WI38 (cell line): ENCODE measurements at regions not wholly inside any gene's neighbourhood (a gene's known extent, or its start where the extent isn't known, plus 50 kb on each side); places are given as distances from the start of the nearest gene placed in this dataset.

Experiments
- H3K4me3 ChIP-seq: 2 replicates; pipeline ENCODE4 v1.5.1; 2011; ENCODE audit warnings: low read depth, mild to moderate bottlenecking, control low read depth, low read length
- TF ChIP-seq, protein P1 (sequence below): IDR thresholded peaks from 2 replicates; pipeline ENCODE4 v1.5.1; 2012; ENCODE audit warnings: low read depth, mild to moderate bottlenecking, control low read depth, low read length

DNA sequence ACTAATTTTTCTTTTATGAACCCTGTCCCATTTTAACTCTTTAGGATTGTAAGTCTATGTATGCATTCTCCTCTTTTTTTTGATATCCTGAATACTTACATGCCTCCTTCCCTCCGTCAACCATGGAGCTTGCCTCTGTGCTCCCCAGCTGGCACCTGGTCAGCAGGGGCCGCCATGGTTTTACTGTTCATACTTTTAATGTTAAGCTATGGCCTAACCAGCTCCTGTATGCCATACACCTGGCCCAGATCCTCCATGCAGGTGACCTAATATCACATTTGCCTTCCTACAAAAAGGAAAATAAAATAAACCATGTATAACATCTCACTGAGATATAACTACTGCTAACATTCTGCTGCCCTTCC is 283.1 kb upstream of the TRIB2 start:
- H3K4me3 ChIP-seq = no peak overlapping the region
- TF ChIP-seq, protein P1, sequence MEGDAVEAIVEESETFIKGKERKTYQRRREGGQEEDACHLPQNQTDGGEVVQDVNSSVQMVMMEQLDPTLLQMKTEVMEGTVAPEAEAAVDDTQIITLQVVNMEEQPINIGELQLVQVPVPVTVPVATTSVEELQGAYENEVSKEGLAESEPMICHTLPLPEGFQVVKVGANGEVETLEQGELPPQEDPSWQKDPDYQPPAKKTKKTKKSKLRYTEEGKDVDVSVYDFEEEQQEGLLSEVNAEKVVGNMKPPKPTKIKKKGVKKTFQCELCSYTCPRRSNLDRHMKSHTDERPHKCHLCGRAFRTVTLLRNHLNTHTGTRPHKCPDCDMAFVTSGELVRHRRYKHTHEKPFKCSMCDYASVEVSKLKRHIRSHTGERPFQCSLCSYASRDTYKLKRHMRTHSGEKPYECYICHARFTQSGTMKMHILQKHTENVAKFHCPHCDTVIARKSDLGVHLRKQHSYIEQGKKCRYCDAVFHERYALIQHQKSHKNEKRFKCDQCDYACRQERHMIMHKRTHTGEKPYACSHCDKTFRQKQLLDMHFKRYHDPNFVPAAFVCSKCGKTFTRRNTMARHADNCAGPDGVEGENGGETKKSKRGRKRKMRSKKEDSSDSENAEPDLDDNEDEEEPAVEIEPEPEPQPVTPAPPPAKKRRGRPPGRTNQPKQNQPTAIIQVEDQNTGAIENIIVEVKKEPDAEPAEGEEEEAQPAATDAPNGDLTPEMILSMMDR = no peak

DNA sequence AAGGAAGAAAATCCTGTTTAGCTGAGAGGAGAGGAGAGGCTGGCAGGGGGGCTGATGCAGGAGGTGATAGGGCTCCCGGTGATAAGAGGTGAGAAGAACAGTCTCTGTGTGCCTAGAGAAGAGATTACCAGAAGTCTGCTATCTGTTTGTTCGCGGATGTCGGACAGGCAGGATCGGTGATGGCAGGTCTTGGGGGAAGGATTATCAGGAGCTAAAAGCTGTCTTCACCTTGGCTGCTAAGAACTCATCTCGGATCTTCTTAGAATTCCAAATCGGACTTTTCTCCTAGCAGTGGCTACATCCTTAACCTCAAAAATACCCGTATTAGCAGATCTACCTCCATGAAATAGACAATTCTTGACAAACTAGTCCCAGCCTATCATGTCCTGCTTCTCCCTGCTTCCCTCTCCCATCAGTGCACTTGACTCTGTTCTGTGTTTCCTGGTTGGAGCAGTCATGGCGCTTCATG is 282.1 kb upstream of the TRIB2 start:
- TF ChIP-seq, protein P1 = no peak
- no peak overlapping the region for H3K4me3 ChIP-seq

DNA sequence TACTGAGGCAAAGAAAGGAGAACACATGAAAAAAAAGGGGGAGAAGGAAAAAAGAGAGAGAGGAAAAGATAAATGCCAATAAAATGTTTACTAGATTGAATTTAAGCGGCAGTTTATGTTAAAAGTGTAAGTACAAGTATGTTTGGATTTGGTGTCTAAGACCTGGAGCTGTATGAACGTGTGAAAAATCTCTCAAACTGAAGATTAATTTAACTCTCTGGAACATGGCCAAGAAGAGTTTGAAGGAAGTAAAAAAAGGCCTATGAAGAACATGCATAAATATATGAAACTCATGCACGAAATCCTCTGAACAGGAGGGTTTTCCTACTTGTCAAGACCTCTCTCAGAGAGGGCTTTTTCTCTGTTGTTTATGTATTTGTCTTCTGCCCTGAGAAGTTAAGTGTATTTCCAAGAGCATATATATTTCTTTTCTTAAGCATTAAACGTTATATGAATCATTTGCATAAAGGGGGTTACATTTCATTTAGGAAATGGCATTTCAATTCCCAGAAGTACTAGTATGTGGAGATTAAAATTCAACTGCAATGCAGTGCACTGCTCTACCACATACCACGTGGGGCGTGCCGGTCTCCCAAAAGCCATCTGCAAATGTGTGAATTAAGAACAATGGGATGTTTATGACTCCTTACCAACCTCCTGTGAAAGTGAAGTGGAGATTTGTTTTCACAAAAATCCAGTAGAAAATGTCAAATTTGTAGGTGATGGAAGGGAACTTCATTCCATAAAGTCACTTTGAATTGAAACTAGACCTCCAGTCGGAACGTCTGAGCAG is 281.1 kb upstream of the TRIB2 start:
- TF ChIP-seq, protein P1 = no peak
- H3K4me3 ChIP-seq = no peak overlapping the region

DNA sequence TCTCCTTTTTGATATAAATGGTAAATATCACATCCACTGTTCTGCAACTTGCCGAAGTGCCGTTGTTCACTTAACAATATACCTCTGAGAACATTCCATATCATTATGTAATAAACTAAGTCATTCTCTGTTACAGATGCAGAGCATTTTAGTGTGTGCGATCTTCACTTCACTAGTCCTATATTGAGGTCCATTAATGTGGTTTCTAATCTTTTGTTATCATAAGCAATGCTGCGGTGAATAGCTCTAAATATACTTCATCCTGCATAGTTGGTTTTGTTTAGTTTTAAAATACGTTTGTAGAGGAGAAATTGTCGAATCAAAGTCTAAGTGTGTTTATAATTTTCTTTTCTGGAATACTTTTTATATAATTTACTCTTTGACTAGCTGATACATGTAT is 280.3 kb upstream of the TRIB2 start:
- H3K4me3 ChIP-seq = no peak overlapping the region
- TF ChIP-seq, protein P1 = no peak

DNA sequence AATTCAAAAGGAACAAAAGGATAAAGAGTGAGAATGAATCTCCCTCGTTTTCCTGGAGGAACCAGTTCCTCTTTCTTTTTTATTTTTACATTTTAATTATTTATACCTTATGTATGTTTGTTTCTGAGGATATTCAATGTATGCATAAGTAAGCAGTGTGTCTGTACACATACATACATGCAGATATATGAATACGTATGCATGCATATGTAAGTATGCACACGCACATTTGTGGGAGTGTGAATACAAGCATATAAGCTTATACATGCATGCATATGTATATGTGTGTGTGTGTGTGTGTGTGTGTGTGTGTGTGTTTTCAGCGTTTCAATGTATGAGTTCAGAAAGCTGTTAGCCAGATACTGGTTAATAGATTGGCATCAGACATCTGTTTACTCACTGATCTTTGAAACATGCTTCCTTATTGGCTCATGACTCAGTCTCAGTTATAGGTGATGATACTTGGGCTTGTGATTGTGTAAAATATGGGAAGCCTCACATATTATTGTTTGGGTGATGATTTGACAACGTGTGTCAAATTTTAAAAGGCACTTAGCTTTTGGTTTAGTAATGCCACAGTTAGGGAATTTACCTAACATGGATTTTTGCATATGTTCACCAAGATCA is 279.7 kb upstream of the TRIB2 start:
- H3K4me3 ChIP-seq = no peak overlapping the region
- TF ChIP-seq, protein P1 = no peak

DNA sequence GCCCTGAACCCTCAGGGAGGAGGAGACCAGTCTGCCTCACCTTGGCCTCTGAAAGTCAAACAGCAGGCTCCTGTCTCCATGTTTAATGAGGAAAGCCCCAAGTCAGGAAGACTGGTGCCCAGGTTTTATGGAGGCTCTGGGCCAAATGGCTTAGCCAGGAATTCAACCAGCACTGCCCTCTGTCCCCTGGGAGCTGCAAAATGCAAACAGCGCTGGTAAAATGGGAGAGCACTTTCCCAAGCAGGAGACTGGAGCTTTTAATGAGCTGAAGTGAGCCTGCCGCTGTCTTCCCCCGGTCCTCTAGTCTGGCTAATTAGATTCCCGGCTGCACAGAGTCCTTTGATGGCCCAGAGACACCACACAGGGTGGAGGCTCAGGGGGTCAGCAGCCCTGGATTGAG is 276.0 kb upstream of the TRIB2 start:
- no peak overlapping the region for H3K4me3 ChIP-seq
- TF ChIP-seq, protein P1 = no peak

DNA sequence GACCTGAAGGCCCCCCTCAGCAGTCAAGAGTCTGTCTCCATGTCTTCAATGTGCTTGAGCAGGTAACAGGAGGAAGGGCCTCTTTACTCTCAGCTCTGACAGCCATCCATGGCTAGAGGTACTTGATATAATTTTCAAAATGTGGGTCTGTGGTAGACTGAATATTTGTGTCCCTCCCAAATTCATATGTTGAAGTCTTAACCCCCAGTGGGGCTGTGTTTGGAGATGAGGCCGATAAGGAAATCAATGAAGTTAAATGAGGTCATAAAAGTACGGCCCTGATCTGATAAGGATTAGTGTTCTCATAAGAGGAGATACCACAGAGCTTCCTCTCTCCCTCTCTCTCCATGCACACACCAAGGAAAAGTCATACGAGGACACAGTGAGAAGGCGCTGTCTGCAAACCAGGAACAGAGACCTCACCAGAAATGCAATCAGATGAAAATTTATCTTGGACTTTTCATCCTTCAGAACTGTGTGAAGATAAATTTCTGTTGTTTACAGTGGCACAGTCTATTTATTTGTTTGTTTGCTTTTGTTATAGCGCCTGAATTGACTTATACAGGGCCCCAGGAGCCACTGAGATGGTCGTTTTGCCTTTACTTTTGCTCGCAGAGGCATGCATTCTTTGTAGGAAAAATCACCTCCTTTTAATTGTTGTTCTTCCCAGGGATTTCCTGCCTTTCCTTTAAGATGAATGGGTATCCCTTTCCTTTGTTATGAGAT is 274.8 kb upstream of the TRIB2 start:
- TF ChIP-seq, protein P1 = no peak
- no peak overlapping the region for H3K4me3 ChIP-seq
